ENCODE measurements at regions not wholly inside any gene's neighbourhood (a gene's known extent, or its start where the extent isn't known, plus 50 kb on each side); places are given as distances from the start of the nearest gene placed in this dataset.

DNA sequence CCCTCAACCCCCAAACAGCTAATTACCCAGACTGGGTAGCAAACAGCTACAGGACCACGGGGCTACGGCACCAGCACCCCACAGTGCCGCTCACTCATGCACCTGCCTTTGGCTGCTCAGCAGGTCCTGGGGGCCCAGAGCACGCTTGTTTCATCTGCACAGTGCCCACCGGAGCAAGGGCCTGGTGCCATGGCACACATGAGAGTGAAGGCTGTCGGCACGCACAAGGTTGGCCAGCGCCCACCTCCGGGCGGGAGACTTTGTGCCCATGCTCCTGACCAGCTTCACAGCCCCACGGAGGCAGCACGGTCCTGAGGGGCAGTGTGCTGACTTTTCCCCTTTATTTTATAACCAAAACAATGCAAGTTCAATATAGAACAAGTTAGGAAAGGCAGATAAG, 135.9 kb upstream of the NSMCE3 start:
- TF ChIP-seq, protein P1, sequence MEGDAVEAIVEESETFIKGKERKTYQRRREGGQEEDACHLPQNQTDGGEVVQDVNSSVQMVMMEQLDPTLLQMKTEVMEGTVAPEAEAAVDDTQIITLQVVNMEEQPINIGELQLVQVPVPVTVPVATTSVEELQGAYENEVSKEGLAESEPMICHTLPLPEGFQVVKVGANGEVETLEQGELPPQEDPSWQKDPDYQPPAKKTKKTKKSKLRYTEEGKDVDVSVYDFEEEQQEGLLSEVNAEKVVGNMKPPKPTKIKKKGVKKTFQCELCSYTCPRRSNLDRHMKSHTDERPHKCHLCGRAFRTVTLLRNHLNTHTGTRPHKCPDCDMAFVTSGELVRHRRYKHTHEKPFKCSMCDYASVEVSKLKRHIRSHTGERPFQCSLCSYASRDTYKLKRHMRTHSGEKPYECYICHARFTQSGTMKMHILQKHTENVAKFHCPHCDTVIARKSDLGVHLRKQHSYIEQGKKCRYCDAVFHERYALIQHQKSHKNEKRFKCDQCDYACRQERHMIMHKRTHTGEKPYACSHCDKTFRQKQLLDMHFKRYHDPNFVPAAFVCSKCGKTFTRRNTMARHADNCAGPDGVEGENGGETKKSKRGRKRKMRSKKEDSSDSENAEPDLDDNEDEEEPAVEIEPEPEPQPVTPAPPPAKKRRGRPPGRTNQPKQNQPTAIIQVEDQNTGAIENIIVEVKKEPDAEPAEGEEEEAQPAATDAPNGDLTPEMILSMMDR (IDR thresholded peaks at IDR 0.05; ENCODE audit: extremely low read depth in 1 of 2, insufficient read depth in 1 of 2, low read depth in 1 of 2, low read length in 2 of 2) = no peak
- TF ChIP-seq JUN (IDR thresholded peaks at IDR 0.05; ENCODE audit: borderline replicate concordance, insufficient read depth, insufficient read length, low read depth) (no peak), FOS (IDR thresholded peaks at IDR 0.05; ENCODE audit: borderline replicate concordance, insufficient read depth, low read length) (no peak), POLR2AphosphoS5 (IDR thresholded peaks at IDR 0.05; ENCODE audit: insufficient read depth, low read depth, low read length) (no peak), EZH2 (IDR thresholded peaks at IDR 0.05; ENCODE audit: borderline replicate concordance, low read depth, low read length, severe bottlenecking) (no peak)
